ENCODE measurements at regions not wholly inside any gene's neighbourhood (a gene's known extent, or its start where the extent isn't known, plus 50 kb on each side); places are given as distances from the start of the nearest gene placed in this dataset.

DNA sequence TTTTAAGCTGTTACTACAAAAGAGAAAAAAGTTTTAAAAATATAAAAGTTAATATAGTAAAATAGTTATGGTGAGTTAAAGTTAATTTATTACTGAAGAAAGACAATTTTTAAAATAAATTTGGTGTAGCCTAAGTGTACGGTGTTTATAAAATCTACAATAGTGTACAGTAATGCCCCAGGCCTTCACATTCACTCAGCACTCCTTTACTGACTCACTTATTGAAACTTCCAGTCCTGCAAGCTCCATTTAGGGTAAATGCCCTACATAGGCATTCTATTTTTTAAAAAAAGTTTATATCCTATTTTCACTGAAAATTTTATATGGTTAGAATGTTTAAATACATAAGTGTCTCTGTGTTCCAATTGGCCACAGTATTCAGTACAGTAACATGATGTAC is 769.5 kb upstream of the NOVA1 start:
- TF ChIP-seq POLR2A (IDR thresholded peaks at IDR 0.05): no peak
- TF ChIP-seq, protein P1, sequence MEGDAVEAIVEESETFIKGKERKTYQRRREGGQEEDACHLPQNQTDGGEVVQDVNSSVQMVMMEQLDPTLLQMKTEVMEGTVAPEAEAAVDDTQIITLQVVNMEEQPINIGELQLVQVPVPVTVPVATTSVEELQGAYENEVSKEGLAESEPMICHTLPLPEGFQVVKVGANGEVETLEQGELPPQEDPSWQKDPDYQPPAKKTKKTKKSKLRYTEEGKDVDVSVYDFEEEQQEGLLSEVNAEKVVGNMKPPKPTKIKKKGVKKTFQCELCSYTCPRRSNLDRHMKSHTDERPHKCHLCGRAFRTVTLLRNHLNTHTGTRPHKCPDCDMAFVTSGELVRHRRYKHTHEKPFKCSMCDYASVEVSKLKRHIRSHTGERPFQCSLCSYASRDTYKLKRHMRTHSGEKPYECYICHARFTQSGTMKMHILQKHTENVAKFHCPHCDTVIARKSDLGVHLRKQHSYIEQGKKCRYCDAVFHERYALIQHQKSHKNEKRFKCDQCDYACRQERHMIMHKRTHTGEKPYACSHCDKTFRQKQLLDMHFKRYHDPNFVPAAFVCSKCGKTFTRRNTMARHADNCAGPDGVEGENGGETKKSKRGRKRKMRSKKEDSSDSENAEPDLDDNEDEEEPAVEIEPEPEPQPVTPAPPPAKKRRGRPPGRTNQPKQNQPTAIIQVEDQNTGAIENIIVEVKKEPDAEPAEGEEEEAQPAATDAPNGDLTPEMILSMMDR (IDR thresholded peaks at IDR 0.05): no peak

All from heart left ventricle (tissue), 13 donors.